GM12878 (cell line): ENCODE measurements at regions not wholly inside any gene's neighbourhood (a gene's known extent, or its start where the extent isn't known, plus 50 kb on each side); places are given as distances from the start of the nearest gene placed in this dataset.

ENCODE experiments used
- ATF7 ChIP-seq: fragments of 450-650 bp; IDR thresholded peaks from 2 replicates; pipeline ENCODE4 v1.6.1; 2016; ENCODE audit warnings: low read depth, mild to moderate bottlenecking
- CBFB ChIP-seq: IDR thresholded peaks from 2 replicates; pipeline ENCODE4 v1.6.1; 2016; ENCODE audit warnings: antibody characterized with exemption, low read depth
- NFYA ChIP-seq: IDR thresholded peaks from 2 replicates; pipeline ENCODE4 v1.6.1; 2011; ENCODE audit warnings: low read depth, mild to moderate bottlenecking, low read length, improper control_type of control experiment, borderline replicate concordance
- SMC3 ChIP-seq: IDR thresholded peaks from 2 replicates; pipeline ENCODE4 v1.6.1; 2011; ENCODE audit warnings: low read length, improper control_type of control experiment, borderline replicate concordance
- ZNF207 ChIP-seq: fragments of 450-650 bp; IDR thresholded peaks from 2 replicates; pipeline ENCODE4 v1.6.1; 2014; ENCODE audit warnings: antibody characterized with exemption, mild to moderate bottlenecking, borderline replicate concordance
- TF ChIP-seq, protein P1 (sequence below), 3 experiments: IDR thresholded peaks in 2 of 3; conservative IDR thresholded peaks in 1 of 3; 2 replicates each; pipeline ENCODE4 v1.5.1; 2011; ENCODE audit warnings: low read depth in 3 of 3, low read length in 3 of 3, mild to moderate bottlenecking in 3 of 3, control low read depth in 2 of 3, moderate library complexity in 2 of 3, inconsistent platforms in 1 of 3, mixed read lengths in 1 of 3; ENCODE audit not compliant: control insufficient read depth in 2 of 3, insufficient read depth in 1 of 3; ENCODE audit errors: extremely low read depth in 1 of 3

DNA sequence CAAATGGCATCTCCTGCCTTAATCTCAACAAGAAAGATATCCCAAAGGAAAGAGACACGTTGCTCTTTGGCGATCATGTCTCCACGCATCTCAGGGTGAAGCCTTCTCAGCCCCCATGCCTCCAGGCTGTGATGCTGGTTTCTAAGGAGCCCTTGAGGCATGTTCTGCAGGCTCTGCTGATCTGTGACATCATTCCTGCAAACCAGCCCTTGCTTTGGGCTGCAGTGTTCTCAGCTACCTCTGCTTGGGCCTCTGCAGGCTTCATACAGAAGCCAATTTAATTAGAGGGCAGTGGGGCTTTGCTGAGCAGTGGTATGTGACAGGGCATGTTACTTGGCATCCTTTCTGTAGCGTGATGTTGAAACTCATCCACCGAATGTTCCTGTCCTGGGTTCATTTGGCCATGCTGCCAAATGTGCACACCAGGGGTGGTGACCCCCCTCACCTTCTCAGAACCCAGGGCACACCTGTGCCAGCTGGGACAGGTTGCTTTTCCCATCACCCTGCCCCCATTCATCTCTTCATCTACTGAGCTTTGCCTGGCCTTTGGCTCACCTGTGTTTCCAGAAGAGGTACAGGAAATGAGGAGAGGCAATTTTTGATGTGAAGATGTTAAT lies 230.9 kb downstream of the TEX29 start:
- TF ChIP-seq CBFB (no peak), ZNF207 (no peak), NFYA (no peak), ATF7 (no peak), SMC3 (no peak)
- TF ChIP-seq, protein P1, sequence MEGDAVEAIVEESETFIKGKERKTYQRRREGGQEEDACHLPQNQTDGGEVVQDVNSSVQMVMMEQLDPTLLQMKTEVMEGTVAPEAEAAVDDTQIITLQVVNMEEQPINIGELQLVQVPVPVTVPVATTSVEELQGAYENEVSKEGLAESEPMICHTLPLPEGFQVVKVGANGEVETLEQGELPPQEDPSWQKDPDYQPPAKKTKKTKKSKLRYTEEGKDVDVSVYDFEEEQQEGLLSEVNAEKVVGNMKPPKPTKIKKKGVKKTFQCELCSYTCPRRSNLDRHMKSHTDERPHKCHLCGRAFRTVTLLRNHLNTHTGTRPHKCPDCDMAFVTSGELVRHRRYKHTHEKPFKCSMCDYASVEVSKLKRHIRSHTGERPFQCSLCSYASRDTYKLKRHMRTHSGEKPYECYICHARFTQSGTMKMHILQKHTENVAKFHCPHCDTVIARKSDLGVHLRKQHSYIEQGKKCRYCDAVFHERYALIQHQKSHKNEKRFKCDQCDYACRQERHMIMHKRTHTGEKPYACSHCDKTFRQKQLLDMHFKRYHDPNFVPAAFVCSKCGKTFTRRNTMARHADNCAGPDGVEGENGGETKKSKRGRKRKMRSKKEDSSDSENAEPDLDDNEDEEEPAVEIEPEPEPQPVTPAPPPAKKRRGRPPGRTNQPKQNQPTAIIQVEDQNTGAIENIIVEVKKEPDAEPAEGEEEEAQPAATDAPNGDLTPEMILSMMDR (IDR thresholded peaks at IDR 0.05 in 2 of 3, conservative IDR thresholded peaks at IDR 0.05 in 1 of 3; ENCODE audit: control insufficient read depth in 2 of 3, extremely low read depth in 1 of 3, insufficient read depth in 1 of 3, low read depth in 3 of 3, low read length in 3 of 3) = no peak
